GM23248 (cell line): ENCODE measurements at regions not wholly inside any gene's neighbourhood (a gene's known extent, or its start where the extent isn't known, plus 50 kb on each side); places are given as distances from the start of the nearest gene placed in this dataset.

Source experiments
- DNase-seq: peaks from one replicate; pipeline ENCODE4 v3.0.0-alpha.2; 2015
- H2AFZ ChIP-seq: fragments of 200-600 bp; sonication (generic); 2 replicates; pipeline ENCODE4 v1.6.1; 2016; ENCODE audit warnings: antibody characterized with exemption
- H3F3A ChIP-seq: fragments of 200-600 bp; sonication (generic); 2 replicates; pipeline ENCODE4 v1.6.1; 2016; ENCODE audit warnings: mild to moderate bottlenecking, antibody characterized with exemption, mixed run types; ENCODE audit not compliant: insufficient read depth
- H3K27ac ChIP-seq: fragments of 200-600 bp; sonication (generic); 2 replicates; pipeline ENCODE4 v1.5.1; 2016; ENCODE audit warnings: mild to moderate bottlenecking
- H3K27me3 ChIP-seq: fragments of 200-600 bp; sonication (generic); replicated peaks from 2 replicates; pipeline ENCODE4 v1.6.1; 2016; ENCODE audit warnings: mild to moderate bottlenecking; ENCODE audit not compliant: insufficient read depth
- H3K36me3 ChIP-seq: fragments of 200-600 bp; sonication (generic); 2 replicates; pipeline ENCODE4 v1.6.1; 2016; ENCODE audit warnings: low read depth, mild to moderate bottlenecking
- H3K4me1 ChIP-seq: fragments of 200-600 bp; sonication (generic); 2 replicates; pipeline ENCODE4 v1.6.1; 2016; ENCODE audit warnings: mild to moderate bottlenecking; ENCODE audit not compliant: insufficient read depth
- H3K4me2 ChIP-seq: fragments of 200-600 bp; sonication (generic); one replicate; pipeline ENCODE4 v1.6.1; 2016; ENCODE audit warnings: mild to moderate bottlenecking; ENCODE audit not compliant: unreplicated experiment
- H3K4me3 ChIP-seq: fragments of 200-600 bp; sonication (generic); 2 replicates; pipeline ENCODE4 v1.5.1; 2016; ENCODE audit warnings: mild to moderate bottlenecking
- H3K79me2 ChIP-seq: fragments of 200-600 bp; sonication (generic); 2 replicates; pipeline ENCODE4 v1.6.1; 2016; ENCODE audit warnings: mild to moderate bottlenecking; ENCODE audit not compliant: insufficient read depth
- H3K9ac ChIP-seq: fragments of 200-600 bp; sonication (generic); 2 replicates; pipeline ENCODE4 v1.6.1; 2016; ENCODE audit warnings: mild to moderate bottlenecking
- H3K9me2 ChIP-seq: fragments of 200-600 bp; sonication (generic); 2 replicates; pipeline ENCODE4 v1.6.1; 2016; ENCODE audit warnings: mixed run types, mild to moderate bottlenecking, moderate library complexity; ENCODE audit not compliant: insufficient read depth
- H3K9me3 ChIP-seq: fragments of 200-600 bp; sonication (generic); one replicate; pipeline ENCODE4 v1.6.1; 2017; ENCODE audit warnings: low read depth
- H4K20me1 ChIP-seq: fragments of 200-600 bp; sonication (generic); 2 replicates; pipeline ENCODE4 v1.6.0; 2016; ENCODE audit not compliant: insufficient read depth
- EZH2 ChIP-seq: fragments of 200-600 bp; sonication (generic); IDR thresholded peaks from 2 replicates; pipeline ENCODE4 v1.6.1; 2018; ENCODE audit warnings: antibody characterized with exemption, mild to moderate bottlenecking; ENCODE audit not compliant: insufficient read depth, poor library complexity, severe bottlenecking
- EZH2phosphoT487 ChIP-seq: fragments of 200-600 bp; sonication (generic); IDR thresholded peaks from 2 replicates; pipeline ENCODE4 v1.6.1; 2018; ENCODE audit warnings: antibody characterized with exemption, moderate library complexity, mild to moderate bottlenecking, low read depth; ENCODE audit not compliant: insufficient read depth
- WGBS, 2 experiments: methylation state at CpG; one replicate each; pipeline ENCODE4 v1.1.6; 2015 to 2017; ENCODE audit warnings: low lambda C conversion rate in 2 of 2, low coverage in 1 of 2; ENCODE audit errors: missing lambda C conversion rate in 2 of 2; 5-methylcytosine and 5-hydroxymethylcytosine counted together
- in situ Hi-C: fragments of 300-500 bp; cut with MboI; formaldehyde crosslinking; loops from 2 replicates; pipeline ENCODE4 v1.15.0; 2020

DNA sequence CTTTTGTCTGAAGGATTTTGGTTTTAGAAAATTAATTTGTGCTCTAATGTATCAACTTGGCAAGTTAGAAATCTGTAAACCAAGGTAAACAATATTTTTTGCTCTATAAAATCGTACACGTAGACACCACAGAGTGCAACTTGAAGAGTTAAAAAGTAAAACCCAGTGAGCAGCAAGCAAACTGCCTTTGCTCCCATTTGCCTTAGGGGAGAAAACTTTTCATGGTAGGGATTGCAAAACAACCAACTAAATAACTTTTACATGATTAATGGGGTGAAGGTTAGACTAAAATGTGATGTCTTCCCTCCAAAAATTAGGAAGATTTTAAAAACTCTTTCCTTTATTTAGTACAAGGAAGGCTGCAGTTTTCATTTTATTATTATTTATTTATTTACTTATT is 224.2 kb upstream of the LYZL1 start:
- H3K4me2 ChIP-seq: no peak overlapping the region

DNA sequence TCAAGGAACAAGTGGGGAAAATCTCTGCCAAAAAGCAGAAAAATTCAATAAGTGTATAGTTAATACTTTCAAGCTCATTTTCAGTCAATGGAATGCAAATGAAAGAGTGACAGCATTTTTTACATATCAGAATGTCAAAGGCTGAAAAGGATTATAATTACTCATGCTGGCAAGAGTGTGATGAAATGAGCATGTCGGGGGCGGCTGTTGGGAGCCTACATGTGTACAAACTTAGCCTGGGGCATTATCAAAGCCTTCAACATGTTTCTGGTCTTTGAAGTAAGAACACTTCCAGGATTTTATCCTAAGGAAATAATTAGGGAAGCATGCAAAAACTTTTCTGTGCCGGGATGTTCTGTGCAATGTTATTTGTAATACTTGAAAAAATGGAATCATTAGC is 221.7 kb upstream of the LYZL1 start:
- no peak overlapping the region for H3K4me3 ChIP-seq
- no peaks in the 10 kb centered on the region for H4K20me1 ChIP-seq
- H3K4me2 ChIP-seq: no peak overlapping the region
- H3F3A ChIP-seq: no peaks in the 10 kb centered on the region
- no peak overlapping the region for H3K9ac ChIP-seq
- H3K9me3 ChIP-seq: no peaks in the 10 kb centered on the region
- no peak for TF ChIP-seq EZH2
- no peak for TF ChIP-seq EZH2phosphoT487
- DNase-seq: peak; percentile 10
- no peaks in the 10 kb centered on the region for H3K79me2 ChIP-seq
- no peaks in the 10 kb centered on the region for H3K9me2 ChIP-seq
- no peaks in the 10 kb centered on the region for H3K4me1 ChIP-seq
- in situ Hi-C loops: no loop called here
- H3K27ac ChIP-seq: no peak overlapping the region
- H2AFZ ChIP-seq: no peak overlapping the region
- 0 to 2% methylated on average over 3 of the region's 3 CpGs for WGBS, 2 experiments
- H3K27me3 ChIP-seq: peaks cover 5% of the 10 kb centered on the region
- no peaks in the 10 kb centered on the region for H3K36me3 ChIP-seq

More for the DNA sequence above, 224.2 kb upstream of the LYZL1 start:
- DNase-seq: peak; percentile 4
- Histone ChIP-seq H3K79me2 (no peaks in the 10 kb centered on the region), H3K27ac (no peak overlapping the region), H3F3A (no peaks in the 10 kb centered on the region), H3K36me3 (no peaks in the 10 kb centered on the region), H2AFZ (no peak overlapping the region), H3K9me2 (no peaks in the 10 kb centered on the region), H3K9ac (no peak overlapping the region), H3K9me3 (no peaks in the 10 kb centered on the region), H3K27me3 (peaks cover 5% of the 10 kb centered on the region; the same call in 1 of the 2 replicates), H3K4me3 (no peak overlapping the region), H4K20me1 (no peaks in the 10 kb centered on the region), H3K4me1 (no peaks in the 10 kb centered on the region)
- in situ Hi-C loops: no loop called here
- 9 to 20% methylated on average over 2 of the region's 2 CpGs for WGBS, 2 experiments
- no peak for TF ChIP-seq EZH2
- no peak for TF ChIP-seq EZH2phosphoT487

DNA sequence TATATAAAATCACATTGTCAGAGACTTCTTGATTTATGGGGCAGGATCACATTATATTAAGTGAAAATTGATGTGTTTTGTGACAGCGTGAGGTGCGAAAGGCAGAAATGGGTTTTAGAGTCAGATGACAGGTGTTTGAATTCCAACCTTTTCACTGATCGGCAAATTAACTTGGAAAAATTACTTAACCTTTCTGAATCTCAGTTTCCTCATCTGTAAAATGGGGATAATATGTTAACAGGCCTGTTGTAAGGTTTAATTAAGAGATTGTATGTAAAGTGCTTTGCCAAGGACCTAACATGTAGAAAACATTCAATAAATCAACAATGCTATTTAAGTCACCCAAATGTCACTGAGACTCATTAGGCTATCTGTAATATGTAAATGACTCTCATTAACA is 221.2 kb upstream of the LYZL1 start:
- Histone ChIP-seq H3K36me3 (no peaks in the 10 kb centered on the region), H3K4me3 (no peak overlapping the region), H3K27me3 (peaks cover 5% of the 10 kb centered on the region), H3K4me1 (no peaks in the 10 kb centered on the region), H3K9me2 (no peaks in the 10 kb centered on the region), H3K4me2 (no peak overlapping the region), H3F3A (no peaks in the 10 kb centered on the region), H3K9me3 (no peaks in the 10 kb centered on the region), H3K79me2 (no peaks in the 10 kb centered on the region), H4K20me1 (no peaks in the 10 kb centered on the region), H3K27ac (no peak overlapping the region), H2AFZ (no peak overlapping the region), H3K9ac (no peak overlapping the region)
- WGBS, 2 experiments: 63 to 66% methylated on average over 3 of the region's 3 CpGs
- in situ Hi-C loops: no loop called here
- DNase-seq: no peak
- TF ChIP-seq EZH2phosphoT487: no peak
- no peak for TF ChIP-seq EZH2

DNA sequence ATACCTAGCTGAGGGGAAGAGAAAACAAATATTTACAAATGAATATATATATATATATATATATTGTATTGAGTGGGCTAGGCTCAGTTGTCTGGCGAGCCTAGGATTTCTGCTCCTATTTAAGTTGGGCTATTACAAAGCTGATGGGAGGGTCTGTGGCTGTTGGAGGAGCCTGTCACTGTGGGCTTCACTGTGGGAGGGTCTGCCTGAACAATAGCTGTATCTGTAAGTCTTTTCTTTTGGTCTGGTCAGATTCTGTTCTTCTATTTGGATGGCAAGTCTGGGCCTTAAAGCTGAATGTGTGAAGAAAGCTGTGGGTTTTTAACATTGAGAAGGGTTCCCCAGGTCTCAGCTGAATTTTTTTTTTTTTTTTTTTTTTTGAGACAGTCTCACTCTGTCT is 220.6 kb upstream of the LYZL1 start:
- no peak overlapping the region for H2AFZ ChIP-seq
- no peaks in the 10 kb centered on the region for H3K79me2 ChIP-seq
- no peak overlapping the region for H3K9ac ChIP-seq
- H3F3A ChIP-seq: no peaks in the 10 kb centered on the region
- in situ Hi-C loops: no loop called here
- TF ChIP-seq EZH2phosphoT487 (no peak), EZH2 (no peak)
- H3K27me3 ChIP-seq: peaks cover 5% of the 10 kb centered on the region
- no peaks in the 10 kb centered on the region for H3K4me1 ChIP-seq
- no peaks in the 10 kb centered on the region for H4K20me1 ChIP-seq
- no peak overlapping the region for H3K4me3 ChIP-seq
- no peaks in the 10 kb centered on the region for H3K9me3 ChIP-seq
- H3K36me3 ChIP-seq: no peaks in the 10 kb centered on the region
- no peak for DNase-seq
- H3K9me2 ChIP-seq: no peaks in the 10 kb centered on the region
- H3K27ac ChIP-seq: no peak overlapping the region
- H3K4me2 ChIP-seq: no peak overlapping the region
- WGBS, 2 experiments: 56 to 58% methylated on average over 1 of the region's 1 CpG

DNA sequence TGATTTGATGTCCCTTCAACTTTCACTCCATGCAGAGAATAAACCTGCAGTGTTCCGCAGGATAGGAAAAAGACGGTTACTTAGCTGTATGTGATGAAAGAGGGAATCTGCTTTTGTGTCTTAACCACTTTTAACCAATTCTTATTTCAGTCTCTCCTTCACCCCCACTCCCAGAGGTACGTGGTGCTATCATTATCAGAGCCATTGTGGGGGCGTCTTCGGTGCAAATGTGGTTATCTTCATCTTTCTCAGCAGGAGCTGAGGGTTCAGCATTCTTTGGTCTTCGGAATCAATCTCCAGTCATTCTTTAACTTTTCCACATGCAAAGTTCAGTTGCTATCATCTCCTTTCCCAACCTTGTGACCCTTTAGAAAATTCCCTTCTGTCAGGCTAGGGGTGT is 219.9 kb upstream of the LYZL1 start:
- Histone ChIP-seq H4K20me1 (no peaks in the 10 kb centered on the region), H3K9me2 (no peaks in the 10 kb centered on the region), H2AFZ (no peak overlapping the region), H3K9me3 (no peaks in the 10 kb centered on the region), H3K27me3 (peaks cover 7% of the 10 kb centered on the region), H3K27ac (no peak overlapping the region), H3K4me1 (no peaks in the 10 kb centered on the region), H3K4me2 (no peak overlapping the region), H3K79me2 (no peaks in the 10 kb centered on the region), H3K4me3 (no peak overlapping the region), H3F3A (no peaks in the 10 kb centered on the region), H3K36me3 (no peaks in the 10 kb centered on the region), H3K9ac (no peak overlapping the region)
- 24 to 27% methylated on average over 6 of the region's 6 CpGs for WGBS, 2 experiments
- TF ChIP-seq EZH2phosphoT487 (no peak), EZH2 (no peak)
- no peak for DNase-seq
- in situ Hi-C loops: no loop called here
